HCT116 (cell line): ENCODE measurements at regions not wholly inside any gene's neighbourhood (a gene's known extent, or its start where the extent isn't known, plus 50 kb on each side); places are given as distances from the start of the nearest gene placed in this dataset.

Source experiments
- ATAC-seq: fragments of 200-7000 bp; cut with Tn5 transposase; 2 replicates; pipeline ENCODE4 v1.9.1; 2020; ENCODE audit warnings: mild to moderate bottlenecking, moderate library complexity
- BruUV-seq: library from RNA; stranded (reverse); fragments of 400-500 nt; replicated peaks from 2 replicates; lab custom pipeline; 2021; lab: Mats Ljungman, UMichigan
- CTCF ChIA-PET: fragments of 300-600 bp; sonication (Branson Sonifier 250); formaldehyde crosslinking; loops from one replicate; lab custom pipeline; 2021; ENCODE audit warnings: antibody characterized with exemption; lab: Charles Lee
- POLR2A ChIA-PET: fragments of 300-600, 350-600 bp; sonication (Branson Sonifier 250); formaldehyde crosslinking; loops from one replicate; lab custom pipeline; 2021; ENCODE audit warnings: antibody characterized with exemption; lab: Charles Lee
- RAD21 ChIA-PET, 2 experiments: fragments of 300-600 bp; sonication (Branson Sonifier 250); formaldehyde crosslinking; loops; one replicate each; lab custom pipeline; 2023; ENCODE audit warnings: low total read pairs in 2 of 2; ENCODE audit not compliant: uncharacterized antibody in 2 of 2, unreplicated experiment in 2 of 2, low non-redundant PET in 1 of 2; lab: Charles Lee
- DNase-seq: peaks from one replicate; pipeline ENCODE4 v3.0.0-alpha.2; 2010; ENCODE audit warnings: low read depth, low spot score
- H2AFZ ChIP-seq: fragments of 200-600 bp; shearing (Covaris generic), sonication (generic); 2 replicates; pipeline ENCODE4 v1.6.1; 2017; ENCODE audit warnings: low read depth, mixed run types, mixed read lengths, antibody characterized with exemption, low read length; ENCODE audit not compliant: poor library complexity, severe bottlenecking
- H3K27ac ChIP-seq: 2 replicates; pipeline ENCODE4 v1.5.1; 2012; ENCODE audit warnings: low read depth, low read length
- H3K27me3 ChIP-seq: fragments of 200-600 bp; sonication (generic); 2 replicates; pipeline ENCODE4 v1.6.1; 2016; ENCODE audit warnings: mixed run types, low read length, mixed read lengths; ENCODE audit not compliant: insufficient read depth
- H3K36me3 ChIP-seq, 2 experiments: fragments of 200-500 bp in 1 of 2; fragments of 200-600 bp in 1 of 2; sonication (Bioruptor generic) in 1 of 2; sonication (generic) in 1 of 2; 2 replicates each; pipeline versions ENCODE4 v1.5.1 to v1.6.1; 2014 to 2016; ENCODE audit warnings: low read length in 2 of 2, inconsistent platforms in 1 of 2, mixed read lengths in 1 of 2, mixed run types in 1 of 2; ENCODE audit not compliant: insufficient read depth in 2 of 2, control insufficient read depth in 1 of 2
- H3K4me1 ChIP-seq, 2 experiments: fragments of 200-600 bp in 1 of 2; sonication (generic) in 1 of 2; 2 replicates each; pipeline versions ENCODE4 v1.5.1 to v1.6.1; 2012 to 2017; ENCODE audit warnings: low read length in 2 of 2, inconsistent platforms in 1 of 2, mild to moderate bottlenecking in 1 of 2, mixed read lengths in 1 of 2, mixed run types in 1 of 2, moderate library complexity in 1 of 2; ENCODE audit not compliant: insufficient read depth in 2 of 2, control insufficient read depth in 1 of 2
- H3K4me2 ChIP-seq: fragments of 200-600 bp; sonication (generic); 2 replicates; pipeline ENCODE4 v1.6.1; 2017; ENCODE audit warnings: mixed run types, low read length, mixed read lengths
- H3K4me3 ChIP-seq, 2 experiments: fragments of 200-600 bp in 1 of 2; sonication (generic) in 1 of 2; replicated peaks in 1 of 2; 2 replicates each; pipeline ENCODE4 v1.5.1; 2011 to 2016; ENCODE audit warnings: low read length in 2 of 2, control low read depth in 1 of 2, low read depth in 1 of 2, mild to moderate bottlenecking in 1 of 2, mixed read lengths in 1 of 2, mixed run types in 1 of 2
- H3K79me2 ChIP-seq: fragments of 200-600 bp; sonication (generic); 2 replicates; pipeline ENCODE4 v1.6.1; 2017; ENCODE audit warnings: mild to moderate bottlenecking, mixed run types, low read length, moderate library complexity, mixed read lengths; ENCODE audit not compliant: insufficient read depth
- H3K9ac ChIP-seq: fragments of 200-600 bp; sonication (generic); 2 replicates; pipeline ENCODE4 v1.6.1; 2016; ENCODE audit warnings: low read length, mixed read lengths
- H3K9me2 ChIP-seq: fragments of 200-600 bp; sonication (generic), shearing (Covaris generic); 2 replicates; pipeline ENCODE4 v1.6.1; 2017; ENCODE audit warnings: mixed run types, mild to moderate bottlenecking, moderate library complexity; ENCODE audit not compliant: insufficient read depth
- H3K9me3 ChIP-seq, 2 experiments: fragments of 200-500 bp in 1 of 2; fragments of 200-600 bp in 1 of 2; sonication (Bioruptor generic) in 1 of 2; sonication (generic) in 1 of 2; 2 replicates each; pipeline ENCODE4 v1.6.1; 2014 to 2017; ENCODE audit warnings: low read length in 2 of 2, mixed read lengths in 2 of 2, inconsistent platforms in 1 of 2, low read depth in 1 of 2, mild to moderate bottlenecking in 1 of 2, mixed run types in 1 of 2, moderate library complexity in 1 of 2; ENCODE audit not compliant: control insufficient read depth in 1 of 2, insufficient read depth in 1 of 2
- H4K20me1 ChIP-seq: fragments of 200-600 bp; sonication (generic), shearing (Covaris generic); 2 replicates; pipeline ENCODE4 v1.6.1; 2017; ENCODE audit warnings: mixed run types, mild to moderate bottlenecking, moderate library complexity; ENCODE audit not compliant: insufficient read depth
- CBX3 ChIP-seq: IDR thresholded peaks from 2 replicates; pipeline ENCODE4 v1.6.1; 2012; ENCODE audit warnings: low read depth
- CEBPB ChIP-seq: IDR thresholded peaks from 2 replicates; pipeline ENCODE4 v1.6.1; 2012; ENCODE audit warnings: low read depth
- FOSL1 ChIP-seq: IDR thresholded peaks from 2 replicates; pipeline ENCODE4 v1.6.1; 2012; ENCODE audit warnings: low read depth
- POLR2AphosphoS5 ChIP-seq: IDR thresholded peaks from 2 replicates; pipeline ENCODE4 v1.6.1; 2011; ENCODE audit warnings: mild to moderate bottlenecking, low read depth, low read length, moderate library complexity
- SRF ChIP-seq: IDR thresholded peaks from 2 replicates; pipeline ENCODE4 v1.6.1; 2012; ENCODE audit warnings: low read depth
- TCF7L2 ChIP-seq: IDR thresholded peaks from 2 replicates; pipeline ENCODE4 v1.7.0; 2011; ENCODE audit warnings: borderline replicate concordance, inconsistent platforms; ENCODE audit not compliant: insufficient read depth, insufficient read length; ENCODE audit errors: extremely low read depth
- ZNF274 ChIP-seq: fragments of 200-500 bp; sonication (Bioruptor generic); IDR thresholded peaks from 2 replicates; pipeline ENCODE4 v1.6.1; 2014; ENCODE audit warnings: mild to moderate bottlenecking, low read depth, low read length, inconsistent platforms
- intact Hi-C: fragments of 100-400 bp; cut with micrococcal nuclease; formaldehyde crosslinking; loops from 2 replicates; pipeline ENCODE4 v1.10.0; 2022

DNA sequence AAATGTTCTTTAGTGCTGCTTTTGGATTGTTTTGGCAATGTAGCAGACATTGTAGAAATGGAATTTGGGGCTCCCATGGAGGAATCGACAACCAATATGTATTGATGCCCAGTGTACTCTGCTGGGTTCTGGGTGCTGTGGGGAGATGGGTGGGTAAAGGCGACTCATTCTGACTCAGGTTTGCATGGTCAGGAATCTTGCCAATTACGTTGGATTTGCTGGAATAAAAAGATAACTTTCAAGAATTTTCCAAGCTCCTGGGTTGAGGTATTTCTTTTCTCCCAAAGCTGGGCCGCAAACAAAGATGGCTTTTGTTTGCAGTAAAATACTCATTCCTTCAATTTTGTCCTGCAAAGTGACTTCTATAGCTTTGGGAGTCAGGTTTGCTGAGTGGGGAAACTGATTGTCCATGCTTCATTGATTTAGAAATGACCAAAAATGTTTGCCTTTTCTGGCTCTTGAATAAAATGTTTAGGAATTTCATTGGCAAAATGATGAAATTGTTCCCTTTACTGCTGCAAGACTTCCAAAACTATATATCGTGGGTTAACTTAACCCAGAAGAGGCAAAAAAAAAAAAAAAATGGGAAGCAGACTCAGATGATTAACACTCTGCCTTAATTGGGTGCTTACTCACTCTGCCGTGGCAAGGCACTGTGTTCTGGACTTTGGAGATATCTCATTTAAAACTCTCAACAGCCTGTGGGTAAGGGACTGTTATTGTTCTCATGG, 57.0 kb downstream of the RTL9 start:
- H4K20me1 ChIP-seq, result no peaks in the 10 kb centered on the region
- H3K4me2 ChIP-seq, result peak overlapping the region; percentile 27; the same call in 1 of the 2 replicates
- no peaks in the 10 kb centered on the region for H3K79me2 ChIP-seq
- no TSS peak for BruUV-seq
- H3K9me3 ChIP-seq, result no peaks in the 10 kb centered on the region
- no peak overlapping the region for H3K4me3 ChIP-seq
- no peaks in the 10 kb centered on the region for H3K36me3 ChIP-seq
- no peak for ATAC-seq
- POLR2A ChIA-PET, result no interaction called here
- RAD21 ChIA-PET, result no interaction called here
- H3K27me3 ChIP-seq, result no peaks in the 10 kb centered on the region
- no peak overlapping the region for H2AFZ ChIP-seq
- intact Hi-C loops, result loop anchor here (10.0 kb wide), 2 partner anchors 501 to 931 kb away; partner anchors contain the start of gene GUCY2F
- H3K9ac ChIP-seq, result no peak overlapping the region
- peaks cover 0 to 22% of the 10 kb centered on the region in 2 experiments; a peak in 2 of 4 replicates for H3K4me1 ChIP-seq
- TF ChIP-seq CBX3, result no peak
- TF ChIP-seq FOSL1, result peak; percentile 37; the same call in 1 of the 2 replicates
- TF ChIP-seq, all 23 proteins: peak for 1
- CTCF ChIA-PET, result interaction anchor here (1.5 kb wide), 1 partner anchor 269 kb away, joined by 10 read pairs; no protein-coding TSS in a partner anchor
- H3K9me2 ChIP-seq, result no peaks in the 10 kb centered on the region
- no peak overlapping the region for H3K27ac ChIP-seq
- DNase-seq, result no peak

DNA sequence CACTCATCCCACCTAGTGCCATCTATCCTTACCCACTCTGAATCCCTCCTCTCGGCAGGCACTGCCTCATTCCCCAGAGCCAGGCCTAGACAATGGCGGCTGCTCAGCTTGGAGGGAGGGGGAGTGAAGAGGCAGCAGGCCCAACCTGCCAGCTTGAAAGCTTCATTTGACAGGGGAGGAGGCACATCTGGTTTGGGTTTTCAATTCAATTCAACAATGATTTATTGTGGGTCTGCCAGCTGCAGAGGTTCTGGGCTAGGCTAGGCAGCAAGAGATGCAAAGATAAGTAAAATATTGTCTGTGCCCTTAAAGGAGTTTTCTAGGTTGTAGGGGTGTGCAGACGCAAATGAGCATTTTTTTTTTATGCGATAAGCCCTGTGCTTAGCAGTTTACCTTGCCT, 58.5 kb downstream of the RTL9 start:
- TF ChIP-seq SRF (no peak), TCF7L2 (no peak), POLR2AphosphoS5 (no peak), CEBPB (no peak), ZNF274 (no peak)
- POLR2A ChIA-PET, result no interaction called here
- Histone ChIP-seq H3K27ac (no peak overlapping the region), H3K4me1 (peaks cover 0 to 22% of the 10 kb centered on the region in 2 experiments; a peak in 2 of 4 replicates), H3K4me3 (no peak overlapping the region), H4K20me1 (no peaks in the 10 kb centered on the region), H3K79me2 (no peaks in the 10 kb centered on the region), H3K4me2 (no peak overlapping the region), H3K9ac (no peak overlapping the region), H2AFZ (no peak overlapping the region), H3K9me2 (no peaks in the 10 kb centered on the region), H3K27me3 (no peaks in the 10 kb centered on the region), H3K36me3 (no peaks in the 10 kb centered on the region), H3K9me3 (no peaks in the 10 kb centered on the region)
- no peak for DNase-seq
- no peak for ATAC-seq
- RAD21 ChIA-PET, result no interaction called here
- no TSS peak for BruUV-seq
- intact Hi-C loops, result loop anchor here (10.0 kb wide), 2 partner anchors 502 to 932 kb away; partner anchors contain the start of gene GUCY2F
- CTCF ChIA-PET, result interaction anchor here (1.6 to 2.7 kb wide), 3 partner anchors 257 to 1032 kb away, joined by 3 to 21 read pairs (median 12); no protein-coding TSS in a partner anchor
